RWPE2 (cell line): ENCODE measurements at regions not wholly inside any gene's neighbourhood (a gene's known extent, or its start where the extent isn't known, plus 50 kb on each side); places are given as distances from the start of the nearest gene placed in this dataset.

Experiments
- ATAC-seq: fragments of 200-7000 bp; cut with Tn5 transposase; 3 replicates; pipeline ENCODE4 v1.9.1; 2021; ENCODE audit warnings: low read depth
- DNase-seq: peaks from one replicate; pipeline ENCODE4 v3.0.0-alpha.2; 2020; ENCODE audit warnings: low spot score
- H3K27ac ChIP-seq: fragments of 450-650 bp; 2 replicates; pipeline ENCODE4 v1.5.1; 2017; ENCODE audit warnings: mild to moderate bottlenecking; ENCODE audit not compliant: poor library complexity, severe bottlenecking
- H3K27me3 ChIP-seq: fragments of 250-450 bp; sonication (Bioruptor Pico); 2 replicates; pipeline ENCODE4 v1.5.1; 2021; ENCODE audit warnings: mild to moderate bottlenecking, moderate library complexity; ENCODE audit not compliant: insufficient read depth, poor library complexity, severe bottlenecking
- H3K36me3 ChIP-seq: fragments of 250-450 bp; sonication (Bioruptor Pico); 2 replicates; pipeline ENCODE4 v1.5.1; 2020; ENCODE audit warnings: low read depth, mild to moderate bottlenecking, moderate library complexity
- H3K4me1 ChIP-seq: fragments of 250-450 bp; sonication (Bioruptor Pico); 2 replicates; pipeline ENCODE4 v1.5.1; 2021; ENCODE audit warnings: mild to moderate bottlenecking, moderate library complexity; ENCODE audit not compliant: insufficient read depth, poor library complexity, severe bottlenecking
- H3K4me3 ChIP-seq: fragments of 250-450 bp; sonication (Bioruptor Pico); 2 replicates; pipeline ENCODE4 v1.5.1; 2021; ENCODE audit warnings: mild to moderate bottlenecking, moderate library complexity; ENCODE audit not compliant: severe bottlenecking
- H3K9me3 ChIP-seq: fragments of 250-450 bp; sonication (Bioruptor Pico); 2 replicates; pipeline ENCODE4 v1.5.1; 2021; ENCODE audit warnings: mild to moderate bottlenecking, moderate library complexity; ENCODE audit not compliant: severe bottlenecking
- CTCF ChIP-seq: fragments of 450-650 bp; IDR thresholded peaks from one replicate; pipeline ENCODE4 v1.5.1; 2017; ENCODE audit warnings: mild to moderate bottlenecking, moderate library complexity; ENCODE audit not compliant: poor library complexity, severe bottlenecking

GRCh38 chr5:117027384-117027783 lies 452.8 kb upstream of the SEMA6A start:
- TF ChIP-seq CTCF = no peak
- Histone ChIP-seq H3K27me3 (no peaks in the 10 kb centered on the region), H3K4me1 (no peaks in the 10 kb centered on the region), H3K27ac (no peak overlapping the region), H3K36me3 (no peaks in the 10 kb centered on the region), H3K4me3 (no peak overlapping the region), H3K9me3 (peaks cover 2% of the 10 kb centered on the region)
- no peak for DNase-seq
- ATAC-seq = no peak

GRCh38 chr5:117020999-117021398 lies 446.4 kb upstream of the SEMA6A start:
- no peak for ATAC-seq
- Histone ChIP-seq H3K27ac (no peak overlapping the region), H3K4me1 (no peaks in the 10 kb centered on the region), H3K27me3 (peaks cover 9% of the 10 kb centered on the region), H3K36me3 (no peaks in the 10 kb centered on the region), H3K9me3 (peaks cover 2% of the 10 kb centered on the region), H3K4me3 (no peak overlapping the region)
- DNase-seq = no peak
- TF ChIP-seq CTCF = no peak

GRCh38 chr5:117013280-117013877 lies 438.8 kb upstream of the SEMA6A start:
- no peak for ATAC-seq
- H3K27me3 ChIP-seq = peaks cover 9% of the 10 kb centered on the region
- no peak for DNase-seq
- H3K27ac ChIP-seq = no peak overlapping the region
- no peak for TF ChIP-seq CTCF
- H3K36me3 ChIP-seq = no peaks in the 10 kb centered on the region
- H3K4me3 ChIP-seq = no peak overlapping the region
- H3K4me1 ChIP-seq = no peaks in the 10 kb centered on the region
- no peaks in the 10 kb centered on the region for H3K9me3 ChIP-seq

GRCh38 chr5:117010574-117010973 lies 436.0 kb upstream of the SEMA6A start:
- H3K9me3 ChIP-seq = no peaks in the 10 kb centered on the region
- no peaks in the 10 kb centered on the region for H3K4me1 ChIP-seq
- DNase-seq (no peak), ATAC-seq (no peak)
- TF ChIP-seq CTCF = no peak
- H3K36me3 ChIP-seq = no peaks in the 10 kb centered on the region
- no peak overlapping the region for H3K27ac ChIP-seq
- no peaks in the 10 kb centered on the region for H3K27me3 ChIP-seq
- H3K4me3 ChIP-seq = no peak overlapping the region

- Histone ChIP-seq H3K4me1 (no peaks in the 10 kb centered on the region), H3K9me3 (no peaks in the 10 kb centered on the region), H3K27ac (no peak overlapping the region), H3K36me3 (no peaks in the 10 kb centered on the region), H3K4me3 (no peak overlapping the region), H3K27me3 (no peaks in the 10 kb centered on the region)
- TF ChIP-seq CTCF = no peak
- ATAC-seq = no peak
- no peak for DNase-seq
Measured at GRCh38 chr5:116998024-116998423, 423.4 kb upstream of the SEMA6A start.
